AG09319 (cell line): ENCODE measurements at regions not wholly inside any gene's neighbourhood (a gene's known extent, or its start where the extent isn't known, plus 50 kb on each side); places are given as distances from the start of the nearest gene placed in this dataset.

Experiments used
- DNase-seq: peaks from one replicate; pipeline ENCODE4 v3.0.0-alpha.2; 2010; ENCODE audit warnings: low read depth; ENCODE audit errors: extremely low read depth
- CTCF ChIP-seq: IDR thresholded peaks from 2 replicates; pipeline ENCODE4 v1.5.1; 2011; ENCODE audit warnings: low read depth, mild to moderate bottlenecking, inconsistent platforms, low read length, moderate library complexity

- no peak for DNase-seq
Measured at GRCh38 chr4:28686618-28687017, 1826.0 kb downstream of the STIM2 start.

GRCh38 chr4:28690890-28691289 is 1830.2 kb downstream of the STIM2 start:
- no peak for TF ChIP-seq CTCF
- DNase-seq, result no peak

More at GRCh38 chr4:28686618-28687017, 1826.0 kb downstream of the STIM2 start:
- peak; percentile 15 for TF ChIP-seq CTCF

GRCh38 chr4:28702571-28702970 is 1841.9 kb downstream of the STIM2 start:
- no peak for TF ChIP-seq CTCF
- no peak for DNase-seq

GRCh38 chr4:28709891-28710290 is 1849.2 kb downstream of the STIM2 start:
- DNase-seq, result no peak
- no peak for TF ChIP-seq CTCF

- no peak for TF ChIP-seq CTCF
- no peak for DNase-seq
Measured at GRCh38 chr4:28723371-28723770, 1862.7 kb downstream of the STIM2 start.

GRCh38 chr4:28724239-28724638 is 1863.6 kb downstream of the STIM2 start:
- TF ChIP-seq CTCF, result no peak
- DNase-seq, result no peak

- DNase-seq, result no peak
- TF ChIP-seq CTCF, result no peak
Measured at GRCh38 chr4:28730304-28730703, 1869.7 kb downstream of the STIM2 start.
